Tibial nerve (tissue), 4 donors: ENCODE measurements at regions not wholly inside any gene's neighbourhood (a gene's known extent, or its start where the extent isn't known, plus 50 kb on each side); places are given as distances from the start of the nearest gene placed in this dataset.

ENCODE experiments used
- DNase-seq, 2 donors: peaks; one replicate each; pipeline ENCODE4 v3.0.0-alpha.2; 2019; ENCODE audit warnings: low spot score in 2 of 2
- H3K27ac ChIP-seq, 4 donors: fragments of 200-600 bp; sonication (generic) in 3 of 4; one replicate each; pipeline ENCODE4 v1.5.1; 2017 to 2019; ENCODE audit warnings: mild to moderate bottlenecking in 1 of 4
- H3K27me3 ChIP-seq, 2 donors: fragments of 200-600 bp; sonication (generic) in 1 of 2; one replicate each; pipeline versions ENCODE4 v1.5.1 to v1.6.0; 2017 to 2019
- H3K36me3 ChIP-seq, 3 donors: fragments of 200-600 bp; sonication (generic); one replicate each; pipeline ENCODE4 v1.5.1; 2018 to 2019
- H3K4me1 ChIP-seq, 4 donors: fragments of 200-600 bp; sonication (generic) in 3 of 4; one replicate each; pipeline ENCODE4 v1.5.1; 2017 to 2019
- H3K4me3 ChIP-seq, 4 donors: fragments of 200-600 bp; sonication (generic) in 3 of 4; one replicate each; pipeline ENCODE4 v1.5.1; 2017 to 2019; ENCODE audit warnings: mild to moderate bottlenecking in 1 of 4, moderate library complexity in 1 of 4
- H3K9me3 ChIP-seq, 4 donors: fragments of 200-600 bp; sonication (generic) in 3 of 4; one replicate each; pipeline ENCODE4 v1.5.1; 2017 to 2019
- EP300 ChIP-seq, 2 donors: sonication (generic); formaldehyde crosslinking; IDR thresholded peaks; one replicate each; pipeline ENCODE4 v1.6.1; 2017; ENCODE audit warnings: antibody characterized with exemption in 2 of 2, mild to moderate bottlenecking in 1 of 2
- POLR2A ChIP-seq, 2 donors: fragments of 450-650 bp; IDR thresholded peaks; one replicate each; pipeline ENCODE4 v1.6.1; 2017; ENCODE audit warnings: antibody characterized with exemption in 2 of 2, mild to moderate bottlenecking in 2 of 2, moderate library complexity in 2 of 2
- WGBS, 2 donors: methylation state at CpG; one replicate each; pipeline ENCODE4 v1.1.5; 2018; 5-methylcytosine and 5-hydroxymethylcytosine counted together
- TF ChIP-seq, protein P1 (sequence below), 5 experiments: fragments of 200-600 bp in 3 of 5; fragments of 450-650 bp in 2 of 5; sonication (generic) in 3 of 5; IDR thresholded peaks; one replicate each; pipeline ENCODE4 v1.5.1; 2016 to 2019; ENCODE audit warnings: antibody characterized with exemption in 5 of 5, mild to moderate bottlenecking in 3 of 5, moderate library complexity in 2 of 5

DNA sequence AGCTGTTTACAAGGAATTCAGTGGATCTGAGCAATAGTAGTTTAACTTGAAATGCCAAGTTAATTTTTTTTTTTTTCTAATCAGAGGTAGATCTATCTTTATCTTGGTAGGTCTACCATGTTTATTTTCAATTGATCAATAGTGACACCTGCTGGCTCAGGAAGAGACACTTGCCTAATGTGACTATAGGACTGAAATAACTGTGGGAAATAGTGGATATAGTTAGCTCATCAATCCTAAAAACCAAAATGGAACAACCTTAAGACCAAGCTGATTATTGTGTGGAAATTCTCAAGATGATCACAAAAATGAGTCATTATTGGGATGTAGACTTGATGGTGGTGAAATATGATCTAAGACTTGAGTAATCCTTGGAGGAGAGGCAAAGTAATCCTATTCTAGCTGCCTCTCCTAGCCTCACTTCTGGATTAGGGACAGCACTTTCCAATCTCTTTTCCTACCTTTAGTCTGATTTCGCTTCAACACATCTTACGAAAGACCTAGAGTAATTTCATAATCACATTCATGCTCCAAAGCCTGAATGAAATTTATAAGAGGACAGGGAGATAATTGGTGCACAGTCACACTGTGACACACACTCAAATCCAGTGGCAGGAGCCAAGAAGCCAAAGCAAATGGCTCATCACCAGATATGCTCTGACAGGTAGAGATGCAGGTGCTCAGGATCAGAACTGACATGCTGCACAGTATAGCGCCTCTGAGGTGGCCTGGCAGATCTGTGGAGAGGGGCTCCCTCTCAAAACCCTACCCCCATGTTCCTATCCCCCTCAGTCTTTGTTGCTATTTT lies 156.3 kb downstream of the HMHB1 start:
- Histone ChIP-seq H3K9me3 (no peaks in the 10 kb centered on the region), H3K4me3 (no peak overlapping the region), H3K4me1 (no peaks in the 10 kb centered on the region), H3K27me3 (no peaks in the 10 kb centered on the region), H3K36me3 (no peaks in the 10 kb centered on the region), H3K27ac (no peak overlapping the region)
- no peak for DNase-seq
- 94 to 95% methylated on average over 3 of the region's 3 CpGs for WGBS, 2 donors
- TF ChIP-seq, protein P1, sequence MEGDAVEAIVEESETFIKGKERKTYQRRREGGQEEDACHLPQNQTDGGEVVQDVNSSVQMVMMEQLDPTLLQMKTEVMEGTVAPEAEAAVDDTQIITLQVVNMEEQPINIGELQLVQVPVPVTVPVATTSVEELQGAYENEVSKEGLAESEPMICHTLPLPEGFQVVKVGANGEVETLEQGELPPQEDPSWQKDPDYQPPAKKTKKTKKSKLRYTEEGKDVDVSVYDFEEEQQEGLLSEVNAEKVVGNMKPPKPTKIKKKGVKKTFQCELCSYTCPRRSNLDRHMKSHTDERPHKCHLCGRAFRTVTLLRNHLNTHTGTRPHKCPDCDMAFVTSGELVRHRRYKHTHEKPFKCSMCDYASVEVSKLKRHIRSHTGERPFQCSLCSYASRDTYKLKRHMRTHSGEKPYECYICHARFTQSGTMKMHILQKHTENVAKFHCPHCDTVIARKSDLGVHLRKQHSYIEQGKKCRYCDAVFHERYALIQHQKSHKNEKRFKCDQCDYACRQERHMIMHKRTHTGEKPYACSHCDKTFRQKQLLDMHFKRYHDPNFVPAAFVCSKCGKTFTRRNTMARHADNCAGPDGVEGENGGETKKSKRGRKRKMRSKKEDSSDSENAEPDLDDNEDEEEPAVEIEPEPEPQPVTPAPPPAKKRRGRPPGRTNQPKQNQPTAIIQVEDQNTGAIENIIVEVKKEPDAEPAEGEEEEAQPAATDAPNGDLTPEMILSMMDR (IDR thresholded peaks at IDR 0.05), result peak in 3 of 5 experiments; percentile 22 to 48 (median 33)
- peak in 1 of 2 donors; percentile 20 for TF ChIP-seq EP300 (IDR thresholded peaks at IDR 0.05)
- no peak for TF ChIP-seq POLR2A (IDR thresholded peaks at IDR 0.05)

DNA sequence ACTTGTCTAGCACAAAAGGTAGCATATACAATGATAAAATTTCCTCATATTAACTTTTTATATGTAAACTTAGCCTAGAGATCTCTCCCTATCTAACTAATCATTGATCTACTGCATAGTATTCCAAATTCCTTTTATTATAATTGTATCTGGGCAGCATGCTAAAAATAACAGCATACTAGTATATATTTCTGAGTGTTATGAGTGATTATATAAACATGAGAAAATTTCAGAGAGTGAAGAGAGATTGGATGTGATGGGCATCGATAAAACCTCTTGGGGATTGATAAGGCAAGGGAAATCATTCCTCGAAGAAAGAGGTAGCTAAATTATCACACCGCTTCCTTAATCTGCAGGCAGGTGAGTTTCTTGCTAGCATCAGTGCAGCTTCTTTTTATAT lies 158.2 kb downstream of the HMHB1 start:
- H3K36me3 ChIP-seq, result no peaks in the 10 kb centered on the region
- no peaks in the 10 kb centered on the region for H3K27me3 ChIP-seq
- no peak overlapping the region for H3K27ac ChIP-seq
- WGBS, 2 donors, result 77 to 82% methylated on average over 3 of the region's 3 CpGs
- no peaks in the 10 kb centered on the region for H3K9me3 ChIP-seq
- no peak for TF ChIP-seq EP300 (IDR thresholded peaks at IDR 0.05)
- no peak for TF ChIP-seq POLR2A (IDR thresholded peaks at IDR 0.05)
- TF ChIP-seq, protein P1 (IDR thresholded peaks at IDR 0.05), result no peak
- H3K4me1 ChIP-seq, result no peaks in the 10 kb centered on the region
- H3K4me3 ChIP-seq, result no peak overlapping the region
- DNase-seq, result no peak

DNA sequence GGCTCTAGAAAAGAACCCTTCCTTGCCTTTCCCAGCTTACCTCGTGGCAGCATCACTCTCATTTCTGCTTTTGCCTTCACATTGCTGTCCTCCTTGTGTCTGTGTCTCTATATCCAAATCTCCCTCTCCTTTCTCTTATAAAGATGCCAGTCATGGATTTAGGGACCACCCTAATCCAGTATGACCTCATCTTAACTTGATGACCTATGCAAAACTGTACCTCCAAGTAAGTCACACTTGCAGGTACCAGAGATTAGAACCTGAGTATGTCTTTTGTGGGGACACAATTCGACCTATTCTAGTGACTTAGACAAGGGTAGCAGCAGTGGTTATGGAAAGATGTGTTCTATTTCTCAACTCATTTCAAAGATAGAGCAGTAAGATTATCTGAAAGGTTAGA lies 160.1 kb downstream of the HMHB1 start:
- H3K4me3 ChIP-seq, result no peak overlapping the region
- TF ChIP-seq, protein P1 (IDR thresholded peaks at IDR 0.05), result no peak
- no peak for TF ChIP-seq EP300 (IDR thresholded peaks at IDR 0.05)
- no peak for TF ChIP-seq POLR2A (IDR thresholded peaks at IDR 0.05)
- WGBS, 2 donors, result 81% methylated on average over 2 of the region's 2 CpGs
- no peaks in the 10 kb centered on the region for H3K9me3 ChIP-seq
- H3K27me3 ChIP-seq, result no peaks in the 10 kb centered on the region
- H3K36me3 ChIP-seq, result no peaks in the 10 kb centered on the region
- no peaks in the 10 kb centered on the region for H3K4me1 ChIP-seq
- H3K27ac ChIP-seq, result no peak overlapping the region
- DNase-seq, result no peak

DNA sequence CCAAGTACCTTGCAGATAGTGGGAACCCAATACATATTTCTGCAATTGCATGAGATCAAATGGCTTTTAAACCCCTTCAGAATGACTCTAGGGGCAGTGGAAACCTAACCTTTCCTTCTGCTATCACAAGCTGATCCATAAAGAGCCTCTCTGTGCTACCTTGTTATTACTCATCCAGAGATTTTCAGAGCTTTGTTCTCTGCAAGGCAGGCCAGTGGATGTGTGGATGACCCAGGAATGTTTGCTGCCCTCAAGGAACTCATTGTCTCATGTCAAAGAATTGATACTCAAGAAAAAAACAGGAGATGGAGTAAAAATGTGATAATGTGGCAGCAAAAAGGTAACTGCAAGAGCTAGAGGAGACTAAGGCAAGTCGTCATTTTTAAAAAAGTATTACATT lies 164.1 kb downstream of the HMHB1 start:
- DNase-seq, result no peak
- no peaks in the 10 kb centered on the region for H3K36me3 ChIP-seq
- H3K4me1 ChIP-seq, result no peaks in the 10 kb centered on the region
- no peak overlapping the region for H3K4me3 ChIP-seq
- no peaks in the 10 kb centered on the region for H3K27me3 ChIP-seq
- no peaks in the 10 kb centered on the region for H3K9me3 ChIP-seq
- TF ChIP-seq EP300 (IDR thresholded peaks at IDR 0.05) (no peak), POLR2A (IDR thresholded peaks at IDR 0.05) (no peak)
- TF ChIP-seq, protein P1 (IDR thresholded peaks at IDR 0.05), result no peak
- H3K27ac ChIP-seq, result no peak overlapping the region
- 95 to 100% methylated on average over 1 of the region's 1 CpG for whole genome bisulfite sequencing, 2 donors

DNA sequence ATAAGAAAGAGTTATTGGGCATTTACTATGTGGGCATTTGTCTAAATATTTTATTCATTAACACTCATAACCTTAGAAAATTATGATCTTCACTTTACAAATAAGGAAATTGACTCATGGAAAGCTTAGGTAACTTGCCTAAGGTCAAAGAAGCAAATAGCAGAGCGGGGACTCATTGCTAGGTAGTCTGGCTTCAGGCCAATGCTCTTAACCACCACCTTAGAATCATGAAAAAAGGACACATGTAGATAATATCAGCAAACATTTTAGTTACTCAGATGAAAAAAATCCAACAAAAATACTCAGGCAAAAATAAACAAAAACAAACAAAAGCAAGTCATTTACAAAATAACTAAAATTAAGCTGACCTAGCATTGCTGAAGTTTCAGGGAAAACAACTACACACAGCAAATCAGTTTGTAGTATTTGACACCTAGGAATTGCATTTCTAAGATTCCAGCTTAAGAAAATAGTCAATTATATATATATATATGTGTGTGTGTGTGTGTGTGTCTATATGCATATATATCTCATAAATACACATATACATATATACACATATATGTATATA lies 166.0 kb downstream of the HMHB1 start:
- H3K27ac ChIP-seq, result no peak overlapping the region
- no peak for DNase-seq
- no peaks in the 10 kb centered on the region for H3K9me3 ChIP-seq
- H3K4me3 ChIP-seq, result no peak overlapping the region
- TF ChIP-seq POLR2A (IDR thresholded peaks at IDR 0.05) (no peak), EP300 (IDR thresholded peaks at IDR 0.05) (no peak)
- TF ChIP-seq, protein P1 (IDR thresholded peaks at IDR 0.05), result no peak
- 0 to 72% methylated on average over 1 of the region's 1 CpG for WGBS, 2 donors
- H3K4me1 ChIP-seq, result no peaks in the 10 kb centered on the region
- H3K27me3 ChIP-seq, result no peaks in the 10 kb centered on the region
- H3K36me3 ChIP-seq, result no peaks in the 10 kb centered on the region
